GM12891 (cell line): ENCODE measurements at regions not wholly inside any gene's neighbourhood (a gene's known extent, or its start where the extent isn't known, plus 50 kb on each side); places are given as distances from the start of the nearest gene placed in this dataset.

Experiments used
- POLR2AphosphoS5 ChIP-seq: IDR thresholded peaks from 2 replicates; pipeline ENCODE4 v1.6.1; 2011; ENCODE audit warnings: low read depth, low read length, control low read depth
- SPI1 ChIP-seq: IDR thresholded peaks from 2 replicates; pipeline ENCODE4 v1.6.1; 2011; ENCODE audit warnings: low read depth, low read length, control low read depth

GRCh38 chr4:60723796-60724195, 476.3 kb upstream of the ADGRL3 start:
- TF ChIP-seq POLR2AphosphoS5 (no peak), SPI1 (no peak)
